GM10266 (cell line): ENCODE measurements at regions not wholly inside any gene's neighbourhood (a gene's known extent, or its start where the extent isn't known, plus 50 kb on each side); places are given as distances from the start of the nearest gene placed in this dataset.

ENCODE experiments used
- DNase-seq: peaks from one replicate; pipeline ENCODE4 v3.0.0; 2012; ENCODE audit errors: extremely low spot score
- TF ChIP-seq, protein P1 (sequence below): IDR thresholded peaks from 2 replicates; pipeline ENCODE4 v1.5.1; 2012; ENCODE audit warnings: mild to moderate bottlenecking, low read depth; ENCODE audit not compliant: control insufficient read depth, insufficient read depth; ENCODE audit errors: missing control alignments

DNA sequence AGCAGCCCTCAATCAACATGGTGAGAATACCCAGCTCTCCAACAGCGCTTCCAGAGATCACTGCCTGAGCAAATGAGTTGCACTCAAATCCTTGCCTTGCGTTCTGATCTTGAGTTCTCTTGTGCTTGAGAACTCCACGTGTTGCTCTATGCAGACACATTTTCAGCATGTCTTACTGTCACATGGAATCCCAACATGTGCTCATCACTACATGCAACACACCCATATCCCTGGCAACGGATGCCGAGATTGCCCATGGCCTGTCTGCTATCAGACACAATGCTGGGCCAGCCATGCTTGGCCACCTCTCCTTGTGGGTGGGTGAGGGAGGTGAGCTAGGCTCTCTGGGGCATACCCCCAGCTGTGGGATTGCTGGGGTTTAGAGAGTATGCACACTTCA is 91.9 kb upstream of the LDAH start:
- DNase-seq, result no peak

DNA sequence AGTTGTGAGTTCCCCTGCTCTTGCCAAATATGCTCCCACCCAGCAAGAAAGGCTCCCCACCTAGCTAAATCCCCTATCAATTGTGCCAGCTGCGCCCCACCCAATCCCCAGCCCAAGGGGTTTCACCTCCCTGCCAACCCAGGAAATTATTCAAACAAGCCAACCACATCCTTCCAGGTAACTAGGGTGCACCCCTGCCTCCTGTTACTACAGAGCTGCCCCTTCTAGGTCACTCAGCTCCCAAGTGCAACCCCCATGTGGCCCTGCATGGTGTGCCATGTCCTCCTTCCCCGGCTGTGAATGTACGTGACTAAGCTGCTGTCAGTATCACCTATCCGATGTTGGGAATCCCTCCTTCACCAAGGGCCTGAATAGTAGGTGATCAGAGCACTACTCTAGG is 91.2 kb upstream of the LDAH start:
- TF ChIP-seq, protein P1, sequence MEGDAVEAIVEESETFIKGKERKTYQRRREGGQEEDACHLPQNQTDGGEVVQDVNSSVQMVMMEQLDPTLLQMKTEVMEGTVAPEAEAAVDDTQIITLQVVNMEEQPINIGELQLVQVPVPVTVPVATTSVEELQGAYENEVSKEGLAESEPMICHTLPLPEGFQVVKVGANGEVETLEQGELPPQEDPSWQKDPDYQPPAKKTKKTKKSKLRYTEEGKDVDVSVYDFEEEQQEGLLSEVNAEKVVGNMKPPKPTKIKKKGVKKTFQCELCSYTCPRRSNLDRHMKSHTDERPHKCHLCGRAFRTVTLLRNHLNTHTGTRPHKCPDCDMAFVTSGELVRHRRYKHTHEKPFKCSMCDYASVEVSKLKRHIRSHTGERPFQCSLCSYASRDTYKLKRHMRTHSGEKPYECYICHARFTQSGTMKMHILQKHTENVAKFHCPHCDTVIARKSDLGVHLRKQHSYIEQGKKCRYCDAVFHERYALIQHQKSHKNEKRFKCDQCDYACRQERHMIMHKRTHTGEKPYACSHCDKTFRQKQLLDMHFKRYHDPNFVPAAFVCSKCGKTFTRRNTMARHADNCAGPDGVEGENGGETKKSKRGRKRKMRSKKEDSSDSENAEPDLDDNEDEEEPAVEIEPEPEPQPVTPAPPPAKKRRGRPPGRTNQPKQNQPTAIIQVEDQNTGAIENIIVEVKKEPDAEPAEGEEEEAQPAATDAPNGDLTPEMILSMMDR, result no peak
- no peak for DNase-seq

More for the DNA sequence above, 91.9 kb upstream of the LDAH start:
- TF ChIP-seq, protein P1, result no peak

DNA sequence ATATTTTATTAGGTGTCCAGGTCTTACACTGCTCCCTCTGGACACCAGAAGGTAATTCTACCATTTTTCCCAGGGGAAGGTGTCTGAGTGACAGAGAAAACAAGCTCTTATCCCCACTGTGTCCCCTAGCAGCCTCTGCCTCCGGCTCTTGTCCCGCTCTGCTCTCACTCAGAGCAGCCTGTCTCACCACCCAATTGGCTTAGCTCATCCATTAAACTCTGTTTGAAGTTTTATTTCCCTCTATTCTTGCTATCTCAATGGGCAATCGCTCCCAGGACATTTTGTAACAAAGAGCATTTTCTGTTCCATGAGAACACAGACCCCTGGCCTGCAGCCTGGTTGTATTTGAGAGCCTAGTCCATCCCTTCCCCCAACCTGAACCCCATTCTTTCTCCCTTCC is 90.6 kb upstream of the LDAH start:
- no peak for DNase-seq
- TF ChIP-seq, protein P1, result no peak

DNA sequence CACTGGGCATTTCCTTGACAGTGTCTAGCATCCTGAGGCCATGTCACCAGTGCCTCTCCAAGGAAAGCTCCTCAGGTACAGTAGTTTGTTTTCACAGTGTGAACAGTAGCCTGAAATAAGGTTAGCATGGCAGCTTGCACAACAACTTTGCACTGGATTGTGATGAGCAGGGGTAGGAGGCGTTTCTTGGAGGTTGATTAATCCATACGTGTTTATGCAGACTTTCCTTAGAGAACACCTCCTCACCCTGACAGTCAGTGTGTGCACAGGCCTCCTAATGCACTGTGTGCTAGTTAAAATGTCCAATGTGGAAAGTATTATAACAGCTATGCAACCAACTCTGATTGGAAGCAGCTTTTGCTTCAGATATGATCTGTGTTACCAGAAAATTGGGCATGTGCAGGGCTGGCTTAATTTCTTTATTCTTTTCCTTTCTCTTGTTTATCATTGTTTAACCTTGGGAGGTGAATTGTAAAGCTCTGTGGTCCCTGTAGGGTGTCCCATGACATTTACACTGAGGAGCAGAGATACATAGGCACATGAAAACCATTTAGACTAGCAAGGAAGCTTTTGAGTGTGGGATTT is 77.2 kb upstream of the LDAH start:
- DNase-seq, result no peak
- TF ChIP-seq, protein P1, result no peak

DNA sequence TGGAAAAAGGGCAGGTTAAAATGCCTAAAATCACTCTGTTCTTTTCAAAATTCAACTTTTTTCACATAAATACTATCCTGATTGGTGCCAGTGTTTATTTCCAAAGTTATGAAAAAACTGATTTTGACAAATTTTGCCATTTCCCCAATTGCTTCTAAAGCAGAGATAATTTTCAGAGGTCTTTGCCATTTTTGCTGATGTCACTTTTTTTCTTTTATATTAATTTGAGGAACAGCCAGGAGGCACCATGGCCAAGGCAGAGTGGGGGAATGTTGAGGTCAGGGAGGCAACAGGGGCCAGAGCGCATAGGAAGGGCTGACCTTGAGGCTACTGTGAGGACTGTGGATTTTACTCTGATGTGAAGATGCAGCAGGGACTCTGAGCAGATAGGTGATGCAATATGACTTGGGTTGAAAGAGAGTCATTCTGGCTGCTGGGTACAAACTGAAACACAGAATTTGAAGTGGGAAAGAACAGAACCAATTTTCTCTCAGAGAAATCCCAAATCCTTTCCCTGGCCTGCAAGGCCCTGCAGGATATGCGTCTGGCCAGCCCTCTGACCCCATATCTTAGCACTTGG is 75.1 kb upstream of the LDAH start:
- TF ChIP-seq, protein P1, result no peak
- DNase-seq, result no peak

DNA sequence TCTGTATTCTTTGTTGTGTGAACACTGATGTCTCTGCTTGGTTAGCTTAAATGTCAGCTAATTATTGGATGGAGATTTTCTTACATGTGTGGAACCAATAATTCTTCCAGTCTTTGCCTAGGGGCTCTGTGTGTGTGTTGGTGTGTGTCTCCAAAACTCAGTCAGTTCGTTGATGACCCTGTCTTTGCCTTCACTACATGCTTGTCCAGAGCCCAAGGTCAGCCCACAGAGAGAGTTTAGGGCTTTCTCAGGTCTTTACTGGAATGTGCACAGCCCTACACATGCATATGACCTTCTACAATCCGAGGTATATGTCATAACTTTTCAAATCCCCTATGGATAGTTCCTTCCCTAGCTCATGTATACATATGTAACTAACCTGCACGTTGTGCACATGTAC is 74.1 kb upstream of the LDAH start:
- TF ChIP-seq, protein P1, result no peak
- no peak for DNase-seq

DNA sequence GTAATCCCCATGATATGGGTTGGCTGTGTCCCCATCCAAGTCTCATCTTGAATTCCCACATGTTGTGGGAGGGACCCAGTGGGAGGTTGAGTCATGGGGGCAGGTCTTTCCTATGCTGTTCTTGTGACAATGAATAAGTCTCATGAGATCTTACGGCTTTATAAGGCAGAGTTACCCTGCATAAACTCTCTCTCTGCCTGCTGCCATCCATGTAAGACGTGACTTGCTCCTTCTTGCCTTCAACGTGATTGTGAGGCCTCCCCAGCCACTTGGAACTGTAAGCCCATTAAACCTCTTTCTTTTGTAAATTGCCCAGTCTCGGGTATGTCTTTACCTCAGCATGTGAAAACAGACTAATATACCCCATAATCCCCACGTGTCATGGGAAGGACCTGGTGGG is 61.9 kb upstream of the LDAH start:
- TF ChIP-seq, protein P1, result no peak
- DNase-seq, result no peak
